ENCODE measurements at regions not wholly inside any gene's neighbourhood (a gene's known extent, or its start where the extent isn't known, plus 50 kb on each side); places are given as distances from the start of the nearest gene placed in this dataset.

DNA sequence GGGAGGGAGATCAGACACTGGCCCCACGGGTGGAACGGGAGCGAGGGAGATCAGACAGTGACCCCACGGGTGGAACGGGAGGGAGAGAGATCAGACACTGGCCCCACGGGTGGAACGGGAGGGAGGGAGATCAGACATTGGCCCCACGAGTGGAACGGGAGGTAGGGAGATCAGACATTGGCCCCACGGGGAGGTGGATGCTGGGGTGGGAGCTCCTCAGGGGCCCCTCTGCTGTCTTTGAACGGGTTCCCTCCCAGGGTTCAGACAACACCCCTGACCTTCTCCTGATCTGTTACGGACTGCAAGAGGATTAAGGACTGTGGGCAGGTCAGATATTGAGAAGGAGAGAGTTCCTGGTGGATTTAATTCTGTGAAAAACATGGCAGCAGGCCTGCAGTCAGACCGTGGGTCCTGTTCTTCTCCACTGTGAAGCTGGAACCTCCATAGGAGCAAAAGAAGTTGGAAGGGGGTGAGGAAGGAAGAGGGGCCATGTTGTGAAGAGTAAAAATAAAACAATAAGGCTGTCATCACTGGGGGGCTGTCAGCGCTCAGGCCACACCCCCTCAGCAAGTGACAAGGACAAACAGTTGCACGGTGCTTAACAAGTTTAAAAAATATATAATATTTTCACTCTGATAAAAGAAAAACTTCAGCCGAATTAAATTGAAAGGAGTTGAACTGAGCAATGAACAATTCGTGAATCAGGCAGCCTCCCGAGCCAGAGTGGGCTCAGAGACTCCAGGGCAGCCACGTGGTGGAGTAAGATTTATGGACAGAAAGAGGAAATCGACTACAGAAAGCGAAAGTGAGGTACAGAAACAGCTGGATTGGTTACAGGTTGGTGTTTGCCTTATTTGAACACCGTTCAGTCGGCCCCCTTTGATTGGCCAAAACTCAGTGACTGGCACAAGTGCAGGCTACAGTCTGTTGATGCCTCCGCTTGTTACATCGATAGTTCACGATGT is 348.7 kb upstream of the TNRC6C start (continued):
- TF ChIP-seq BRF1 (IDR thresholded peaks at IDR 0.05; ENCODE audit: borderline replicate concordance, extremely low read depth, insufficient read length): no peak
- TF ChIP-seq ZNF12 (CRISPR knock-in tag; IDR thresholded peaks at IDR 0.05): no peak
- no peak for TF ChIP-seq MAFF (IDR thresholded peaks at IDR 0.05; ENCODE audit: low read length)
- no peak for TF ChIP-seq DMBX1 (CRISPR knock-in tag; IDR thresholded peaks at IDR 0.05; ENCODE audit: borderline replicate concordance)
- no peak for TF ChIP-seq ADNP (tag; IDR thresholded peaks at IDR 0.05)
- TF ChIP-seq, protein P1, sequence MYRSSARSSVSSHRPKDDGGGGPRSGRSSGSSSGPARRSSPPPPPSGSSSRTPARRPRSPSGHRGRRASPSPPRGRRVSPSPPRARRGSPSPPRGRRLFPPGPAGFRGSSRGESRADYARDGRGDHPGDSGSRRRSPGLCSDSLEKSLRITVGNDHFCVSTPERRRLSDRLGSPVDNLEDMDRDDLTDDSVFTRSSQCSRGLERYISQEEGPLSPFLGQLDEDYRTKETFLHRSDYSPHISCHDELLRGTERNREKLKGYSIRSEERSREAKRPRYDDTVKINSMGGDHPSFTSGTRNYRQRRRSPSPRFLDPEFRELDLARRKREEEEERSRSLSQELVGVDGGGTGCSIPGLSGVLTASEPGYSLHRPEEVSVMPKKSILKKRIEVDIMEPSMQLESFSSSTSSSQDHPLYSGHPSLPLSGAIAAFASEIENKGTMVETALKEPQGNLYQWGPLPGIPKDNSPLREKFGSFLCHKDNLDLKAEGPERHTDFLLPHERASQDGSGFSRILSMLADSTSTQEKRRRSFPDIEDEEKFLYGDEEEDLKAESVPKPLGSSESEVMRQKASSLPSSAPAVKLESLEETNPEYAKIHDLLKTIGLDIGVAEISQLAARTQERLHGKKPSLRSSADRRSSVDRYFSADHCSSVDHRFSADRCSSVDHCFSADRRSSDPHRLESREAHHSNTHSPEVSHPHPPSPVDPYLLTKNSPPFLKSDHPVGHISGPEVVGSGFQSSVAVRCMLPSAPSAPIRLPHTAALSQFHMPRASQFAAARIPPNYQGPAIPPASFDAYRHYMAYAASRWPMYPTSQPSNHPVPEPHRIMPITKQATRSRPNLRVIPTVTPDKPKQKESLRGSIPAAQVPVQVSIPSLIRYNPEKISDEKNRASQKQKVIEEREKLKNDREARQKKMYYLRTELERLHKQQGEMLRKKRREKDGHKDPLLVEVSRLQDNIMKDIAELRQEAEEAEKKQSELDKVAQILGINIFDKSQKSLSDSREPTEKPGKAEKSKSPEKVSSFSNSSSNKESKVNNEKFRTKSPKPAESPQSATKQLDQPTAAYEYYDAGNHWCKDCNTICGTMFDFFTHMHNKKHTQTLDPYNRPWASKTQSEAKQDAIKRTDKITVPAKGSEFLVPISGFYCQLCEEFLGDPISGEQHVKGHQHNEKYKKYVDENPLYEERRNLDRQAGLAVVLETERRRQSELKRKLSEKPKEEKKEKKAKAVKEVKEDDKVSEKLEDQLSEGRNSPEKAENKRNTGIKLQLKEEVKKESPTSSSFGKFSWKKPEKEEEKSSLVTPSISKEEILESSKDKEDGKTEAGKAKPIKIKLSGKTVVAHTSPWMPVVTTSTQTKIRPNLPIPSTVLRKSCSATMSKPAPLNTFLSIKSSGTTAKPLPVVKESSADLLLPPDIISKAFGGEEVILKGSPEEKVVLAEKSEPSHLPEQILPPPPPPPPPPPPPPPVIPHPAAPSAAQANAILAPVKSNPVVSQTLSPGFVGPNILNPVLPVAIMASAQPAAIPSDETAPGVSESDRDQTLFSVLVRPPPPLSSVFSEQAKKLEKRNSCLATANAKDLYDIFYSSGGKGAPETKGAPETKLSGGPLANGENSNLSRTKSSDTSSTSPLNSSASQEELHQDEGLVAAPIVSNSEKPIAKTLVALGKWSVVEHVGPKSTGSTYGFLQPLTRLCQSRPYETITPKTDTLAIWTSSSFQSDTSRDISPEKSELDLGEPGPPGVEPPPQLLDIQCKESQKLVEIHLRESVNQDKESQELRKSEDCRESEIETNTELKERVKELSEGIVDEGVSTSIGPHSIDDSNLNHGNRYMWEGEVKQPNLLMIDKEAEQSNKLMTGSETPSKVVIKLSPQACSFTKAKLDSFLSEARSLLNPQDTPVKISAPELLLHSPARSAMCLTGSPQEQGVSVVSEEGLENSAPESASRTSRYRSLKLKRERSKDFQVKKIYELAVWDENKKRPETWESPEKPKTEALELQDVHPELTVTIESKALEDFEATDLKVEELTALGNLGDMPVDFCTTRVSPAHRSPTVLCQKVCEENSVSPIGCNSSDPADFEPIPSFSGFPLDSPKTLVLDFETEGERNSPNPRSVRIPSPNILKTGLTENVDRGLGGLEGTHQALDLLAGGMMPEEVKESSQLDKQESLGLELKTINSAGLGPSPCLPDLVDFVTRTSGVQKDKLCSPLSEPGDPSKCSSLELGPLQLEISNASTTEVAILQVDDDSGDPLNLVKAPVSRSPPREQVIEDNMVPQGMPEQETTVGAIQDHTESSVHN (IDR thresholded peaks at IDR 0.05; ENCODE audit: borderline replicate concordance in 1 of 2, low read depth in 1 of 2): peak in 1 of 2 experiments; percentile 83; a peak in 2 of 4 replicates
- no peak for TF ChIP-seq HLTF (IDR thresholded peaks at IDR 0.05)
- no peak for TF ChIP-seq ZNF717 (CRISPR knock-in tag; IDR thresholded peaks at IDR 0.05)
- TF ChIP-seq ZBTB26 (CRISPR knock-in tag; IDR thresholded peaks at IDR 0.05): no peak
- TF ChIP-seq, protein P2, sequence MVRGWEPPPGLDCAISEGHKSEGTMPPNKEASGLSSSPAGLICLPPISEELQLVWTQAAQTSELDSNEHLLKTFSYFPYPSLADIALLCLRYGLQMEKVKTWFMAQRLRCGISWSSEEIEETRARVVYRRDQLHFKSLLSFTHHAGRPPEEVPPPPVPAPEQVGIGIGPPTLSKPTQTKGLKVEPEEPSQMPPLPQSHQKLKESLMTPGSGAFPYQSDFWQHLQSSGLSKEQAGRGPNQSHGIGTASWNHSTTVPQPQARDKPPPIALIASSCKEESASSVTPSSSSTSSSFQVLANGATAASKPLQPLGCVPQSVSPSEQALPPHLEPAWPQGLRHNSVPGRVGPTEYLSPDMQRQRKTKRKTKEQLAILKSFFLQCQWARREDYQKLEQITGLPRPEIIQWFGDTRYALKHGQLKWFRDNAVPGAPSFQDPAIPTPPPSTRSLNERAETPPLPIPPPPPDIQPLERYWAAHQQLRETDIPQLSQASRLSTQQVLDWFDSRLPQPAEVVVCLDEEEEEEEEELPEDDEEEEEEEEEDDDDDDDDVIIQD (CRISPR knock-in tag; IDR thresholded peaks at IDR 0.05): no peak
- no peak for TF ChIP-seq HDAC3 (IDR thresholded peaks at IDR 0.05; ENCODE audit: borderline replicate concordance, partially characterized antibody)
- TF ChIP-seq ZBTB1 (CRISPR knock-in tag; IDR thresholded peaks at IDR 0.05; ENCODE audit: borderline replicate concordance, low read depth): no peak
- no peak for TF ChIP-seq NR1H2 (CRISPR knock-in tag; IDR thresholded peaks at IDR 0.05)
- no peak for TF ChIP-seq POLR2AphosphoS2 (IDR thresholded peaks at IDR 0.05; ENCODE audit: low read length)
- TF ChIP-seq SAFB2 (IDR thresholded peaks at IDR 0.05; ENCODE audit: borderline replicate concordance, low read depth, low read length, severe bottlenecking): no peak
- TF ChIP-seq POLR2H (tag; IDR thresholded peaks at IDR 0.05; ENCODE audit: low read depth): no peak
- TF ChIP-seq TCFL5 (CRISPR knock-in tag; conservative IDR thresholded peaks at IDR 0.05): no peak
